GM19240 (cell line): ENCODE measurements at regions not wholly inside any gene's neighbourhood (a gene's known extent, or its start where the extent isn't known, plus 50 kb on each side); places are given as distances from the start of the nearest gene placed in this dataset.

Experiments
- DNase-seq: peaks from one replicate; pipeline ENCODE4 v3.0.0; 2011; ENCODE audit warnings: low spot score; ENCODE audit not compliant: insufficient read length

- no peak for DNase-seq
Observed at GRCh38 chr16:51685498-51685897, 534.4 kb upstream of the SALL1 start.

- DNase-seq = no peak
Observed at GRCh38 chr16:51683882-51684281, 532.8 kb upstream of the SALL1 start.

- DNase-seq = no peak
Observed at GRCh38 chr16:51682905-51683304, 531.8 kb upstream of the SALL1 start.

- no peak for DNase-seq
Observed at GRCh38 chr16:51674615-51675014, 523.5 kb upstream of the SALL1 start.

- no peak for DNase-seq
Observed at GRCh38 chr16:51670527-51670926, 519.5 kb upstream of the SALL1 start.

- DNase-seq = no peak
Observed at GRCh38 chr16:51666821-51667220, 515.8 kb upstream of the SALL1 start.

GRCh38 chr16:51666074-51666473, 515.0 kb upstream of the SALL1 start:
- DNase-seq = no peak

- DNase-seq = no peak
Observed at GRCh38 chr16:51665436-51665998, 514.4 kb upstream of the SALL1 start.

GRCh38 chr16:51658531-51658930, 507.5 kb upstream of the SALL1 start:
- no peak for DNase-seq

- no peak for DNase-seq
Observed at GRCh38 chr16:51657848-51658247, 506.8 kb upstream of the SALL1 start.

- DNase-seq = no peak
Observed at GRCh38 chr16:51655249-51655648, 504.2 kb upstream of the SALL1 start.

- DNase-seq = no peak
Observed at GRCh38 chr16:51651061-51651466, 500.0 kb upstream of the SALL1 start.

- no peak for DNase-seq
Observed at GRCh38 chr16:51649631-51650030, 498.6 kb upstream of the SALL1 start.

- no peak for DNase-seq
Observed at GRCh38 chr16:51648526-51648925, 497.5 kb upstream of the SALL1 start.

- DNase-seq = no peak
Observed at GRCh38 chr16:51641191-51641765, 490.2 kb upstream of the SALL1 start.

GRCh38 chr16:51640196-51640595, 489.1 kb upstream of the SALL1 start:
- DNase-seq = no peak

GRCh38 chr16:51638339-51639135, 487.5 kb upstream of the SALL1 start:
- no peak for DNase-seq

GRCh38 chr16:51637770-51638094, 486.7 kb upstream of the SALL1 start:
- DNase-seq = no peak

- DNase-seq = no peak
Observed at GRCh38 chr16:51636920-51637769, 486.1 kb upstream of the SALL1 start.

- no peak for DNase-seq
Observed at GRCh38 chr16:51635181-51635580, 484.1 kb upstream of the SALL1 start.

GRCh38 chr16:51630076-51630475, 479.0 kb upstream of the SALL1 start:
- DNase-seq = no peak

GRCh38 chr16:51629576-51629975, 478.5 kb upstream of the SALL1 start:
- DNase-seq = no peak
